ENCODE measurements at regions not wholly inside any gene's neighbourhood (a gene's known extent, or its start where the extent isn't known, plus 50 kb on each side); places are given as distances from the start of the nearest gene placed in this dataset.

GRCh38 chr15:66891776-66892175 lies 173.6 kb upstream of the SMAD3 start (continued):
- TF ChIP-seq, protein P1, sequence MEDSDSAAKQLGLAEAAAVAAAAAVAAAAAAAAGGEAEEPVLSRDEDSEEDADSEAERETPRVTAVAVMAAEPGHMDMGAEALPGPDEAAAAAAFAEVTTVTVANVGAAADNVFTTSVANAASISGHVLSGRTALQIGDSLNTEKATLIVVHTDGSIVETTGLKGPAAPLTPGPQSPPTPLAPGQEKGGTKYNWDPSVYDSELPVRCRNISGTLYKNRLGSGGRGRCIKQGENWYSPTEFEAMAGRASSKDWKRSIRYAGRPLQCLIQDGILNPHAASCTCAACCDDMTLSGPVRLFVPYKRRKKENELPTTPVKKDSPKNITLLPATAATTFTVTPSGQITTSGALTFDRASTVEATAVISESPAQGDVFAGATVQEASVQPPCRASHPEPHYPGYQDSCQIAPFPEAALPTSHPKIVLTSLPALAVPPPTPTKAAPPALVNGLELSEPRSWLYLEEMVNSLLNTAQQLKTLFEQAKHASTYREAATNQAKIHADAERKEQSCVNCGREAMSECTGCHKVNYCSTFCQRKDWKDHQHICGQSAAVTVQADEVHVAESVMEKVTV (CRISPR knock-in tag; IDR thresholded peaks at IDR 0.05) = no peak
- TF ChIP-seq MLX (CRISPR knock-in tag; conservative IDR thresholded peaks at IDR 0.05) = no peak
- TF ChIP-seq RAD51 (IDR thresholded peaks at IDR 0.05; ENCODE audit: borderline replicate concordance, low read depth) = no peak
- TF ChIP-seq GTF2A2 (tag; IDR thresholded peaks at IDR 0.05) = no peak
- no peak for TF ChIP-seq NR3C1 (CRISPR knock-in tag; IDR thresholded peaks at IDR 0.05)
- TF ChIP-seq ASH1L (IDR thresholded peaks at IDR 0.05; ENCODE audit: borderline replicate concordance, low read depth, partially characterized antibody) = no peak
- no peak for TF ChIP-seq SREBF1 (IDR thresholded peaks at IDR 0.05; ENCODE audit: borderline replicate concordance, low read depth, low read length)
- no peak for TF ChIP-seq PTTG1 (tag; IDR thresholded peaks at IDR 0.05; ENCODE audit: low read depth)
- TF ChIP-seq KLF6 (CRISPR knock-in tag; IDR thresholded peaks at IDR 0.05; ENCODE audit: borderline replicate concordance) = no peak
- peak; percentile 89 for TF ChIP-seq ARID1B (IDR thresholded peaks at IDR 0.05)
- no peak for TF ChIP-seq CAMTA2 (CRISPR knock-in tag; conservative IDR thresholded peaks at IDR 0.05)
- peak; percentile 74 for TF ChIP-seq TAL1 (IDR thresholded peaks at IDR 0.05)
- TF ChIP-seq ZNF57 (CRISPR knock-in tag; IDR thresholded peaks at IDR 0.05) = no peak
- no peak for TF ChIP-seq ZNF695 (CRISPR knock-in tag; IDR thresholded peaks at IDR 0.05)
- 0 out of 2 replicates have a peak, but pooled peaks have one; percentile 11 for TF ChIP-seq CREM (IDR thresholded peaks at IDR 0.05; ENCODE audit: low read depth)
- TF ChIP-seq POLR3G (IDR thresholded peaks at IDR 0.05; ENCODE audit: extremely low read depth, insufficient read length, insufficient replicate concordance) = no peak
- TF ChIP-seq DIDO1 (tag; IDR thresholded peaks at IDR 0.05; ENCODE audit: low read depth) = no peak
- peak; percentile 81 for TF ChIP-seq ETV1 (tag; conservative IDR thresholded peaks at IDR 0.05; ENCODE audit: low read depth)
- TF ChIP-seq ZNF778 (CRISPR knock-in tag; IDR thresholded peaks at IDR 0.05) = no peak
- no peak for TF ChIP-seq SIRT6 (IDR thresholded peaks at IDR 0.05; ENCODE audit: low read depth, low read length)
- no peak for TF ChIP-seq MAFG (tag; conservative IDR thresholded peaks at IDR 0.05)
- TF ChIP-seq TAF7 (tag; IDR thresholded peaks at IDR 0.05) = no peak
- TF ChIP-seq CBFA2T3 (IDR thresholded peaks at IDR 0.05) = peak; percentile 89
- TF ChIP-seq ZNF354B (CRISPR knock-in tag; IDR thresholded peaks at IDR 0.05) = no peak
- TF ChIP-seq ZBTB1 (CRISPR knock-in tag; IDR thresholded peaks at IDR 0.05; ENCODE audit: borderline replicate concordance, low read depth) = no peak
- no peak for TF ChIP-seq ELF4 (CRISPR knock-in tag; IDR thresholded peaks at IDR 0.05)
- TF ChIP-seq POLR2AphosphoS5 (IDR thresholded peaks at IDR 0.05; ENCODE audit: control insufficient read depth, insufficient read depth, low read depth, low read length) = 0 out of 2 replicates have a peak, but pooled peaks have one; percentile 29
